ENCODE measurements at regions not wholly inside any gene's neighbourhood (a gene's known extent, or its start where the extent isn't known, plus 50 kb on each side); places are given as distances from the start of the nearest gene placed in this dataset.
A peak's percentile ranks its signal among the peaks of the same experiment; 100 is the strongest.
"Not testable (repeated sequence)": the region's sequence is repeated elsewhere in the genome, so short reads cannot be mapped to it uniquely, and the experiment has no call there.

DNA sequence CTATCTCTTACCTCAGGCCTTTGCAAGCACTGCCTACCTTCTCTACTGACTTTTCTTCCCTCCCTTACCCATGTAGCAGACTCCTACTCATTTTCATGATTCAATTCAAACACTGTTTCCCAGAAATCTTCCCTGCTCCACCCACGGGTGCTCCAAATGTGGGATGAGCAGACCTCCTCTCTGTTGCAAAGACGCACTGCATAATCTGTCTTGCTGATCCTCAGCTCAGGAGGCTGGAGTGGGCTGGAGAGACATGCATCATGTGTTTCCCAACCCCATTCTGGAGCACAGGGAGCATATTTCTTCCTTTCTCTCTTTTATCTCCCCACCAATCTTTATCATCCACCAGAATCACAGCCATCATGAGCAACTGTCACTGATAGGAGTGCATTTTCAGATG is 459.9 kb upstream of the NFIA start:
- Histone ChIP-seq H3K4me2 (no peak overlapping the region), H3K9me3 (replicated peaks in 1 of 11) (no peaks in the 10 kb centered on the region), H4K20me1 (no peaks in the 10 kb centered on the region), H3K4me1 (no peaks in the 10 kb centered on the region), H3K9ac (no peak overlapping the region), H3K27ac (no peak overlapping the region), H3K4me3 (no peak overlapping the region), H3K27me3 (no peaks in the 10 kb centered on the region), H3K36me3 (no peaks in the 10 kb centered on the region)
- no peak for TF ChIP-seq Cebpa-rat (IDR thresholded peaks at IDR 0.05)

DNA sequence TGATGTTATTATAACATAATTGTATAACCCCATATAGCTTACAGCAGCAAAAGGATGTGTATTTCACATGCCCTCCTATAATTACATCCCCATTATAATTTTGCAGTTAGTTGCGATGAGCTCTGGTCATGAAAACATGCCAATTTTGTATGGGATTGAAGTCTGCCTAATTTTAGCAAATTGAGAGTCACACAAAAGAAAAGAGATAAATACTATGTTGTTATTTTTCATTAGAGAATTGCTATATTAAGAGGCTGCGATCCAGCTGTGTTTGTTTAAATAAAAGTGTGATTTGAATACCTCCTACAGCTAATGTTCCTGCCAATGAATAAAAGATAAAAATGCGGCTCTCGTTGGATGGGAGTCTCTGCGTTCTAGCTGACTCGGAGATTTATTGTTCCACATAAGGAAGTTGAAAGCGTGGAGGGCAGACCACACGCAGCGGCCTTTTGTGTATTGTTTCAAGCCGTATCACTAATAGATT is 461.0 kb upstream of the NFIA start:
- H3K27ac ChIP-seq, result no peak overlapping the region
- no peaks in the 10 kb centered on the region for H3K4me1 ChIP-seq
- H3K9ac ChIP-seq, result no peak overlapping the region
- no peak overlapping the region for H3K4me3 ChIP-seq
- H3K27me3 ChIP-seq, result no peaks in the 10 kb centered on the region
- H4K20me1 ChIP-seq, result no peaks in the 10 kb centered on the region
- H3K36me3 ChIP-seq, result no peaks in the 10 kb centered on the region
- no peaks in the 10 kb centered on the region for H3K9me3 ChIP-seq (replicated peaks in 1 of 11)
- no peak for TF ChIP-seq Cebpa-rat (IDR thresholded peaks at IDR 0.05)
- H3K4me2 ChIP-seq, result no peak overlapping the region

DNA sequence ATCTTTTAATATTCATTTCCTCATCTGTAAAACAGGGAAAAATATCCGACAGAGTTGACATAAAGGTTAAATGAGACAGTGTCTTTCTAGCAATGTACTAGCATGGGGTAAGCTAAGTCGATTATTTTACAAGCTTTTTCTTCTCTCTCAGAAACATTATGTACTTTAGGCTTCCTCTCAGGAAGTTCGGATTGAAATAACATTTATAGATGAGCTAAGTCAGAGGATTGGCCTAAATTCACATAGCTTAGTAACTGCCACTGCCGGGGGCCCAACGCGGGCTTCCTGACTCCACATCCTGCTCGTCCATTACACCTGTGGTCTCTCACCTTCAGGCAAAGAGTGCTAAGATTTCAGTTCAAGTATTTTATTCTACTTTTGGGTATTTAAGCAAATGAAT is 462.3 kb upstream of the NFIA start:
- no peak overlapping the region for H3K4me3 ChIP-seq
- H3K36me3 ChIP-seq, result no peaks in the 10 kb centered on the region
- no peak overlapping the region for H3K9ac ChIP-seq
- no peaks in the 10 kb centered on the region for H3K9me3 ChIP-seq (replicated peaks in 1 of 11)
- H3K27me3 ChIP-seq, result no peaks in the 10 kb centered on the region
- H3K27ac ChIP-seq, result no peak overlapping the region
- H4K20me1 ChIP-seq, result no peaks in the 10 kb centered on the region
- no peak overlapping the region for H3K4me2 ChIP-seq
- no peaks in the 10 kb centered on the region for H3K4me1 ChIP-seq
- TF ChIP-seq Cebpa-rat (IDR thresholded peaks at IDR 0.05), result no peak

DNA sequence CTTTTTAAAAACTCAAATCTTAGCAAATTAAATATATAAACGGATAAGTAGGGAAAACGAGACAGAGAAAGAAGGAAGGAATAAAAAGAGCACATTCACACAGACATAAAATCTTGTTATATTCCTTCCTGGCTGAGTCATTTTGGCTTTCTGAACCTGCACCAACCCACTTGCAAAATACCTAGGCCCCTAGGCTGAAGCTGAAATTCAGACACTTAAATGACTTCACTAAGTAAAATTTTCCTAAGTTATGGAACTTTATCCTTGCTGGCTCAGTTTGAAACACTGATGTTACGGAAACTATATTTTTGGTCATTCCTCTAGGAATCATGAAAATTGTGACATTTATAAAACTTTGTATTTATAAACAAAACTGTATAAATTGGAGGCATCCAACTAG is 462.8 kb upstream of the NFIA start:
- Histone ChIP-seq H3K4me3 (no peak overlapping the region), H3K9ac (no peak overlapping the region), H3K4me2 (no peak overlapping the region), H4K20me1 (no peaks in the 10 kb centered on the region), H3K9me3 (replicated peaks in 1 of 11) (no peaks in the 10 kb centered on the region), H3K36me3 (no peaks in the 10 kb centered on the region), H3K27ac (no peak overlapping the region), H3K27me3 (no peaks in the 10 kb centered on the region), H3K4me1 (no peaks in the 10 kb centered on the region)
- no peak for TF ChIP-seq Cebpa-rat (IDR thresholded peaks at IDR 0.05)

DNA sequence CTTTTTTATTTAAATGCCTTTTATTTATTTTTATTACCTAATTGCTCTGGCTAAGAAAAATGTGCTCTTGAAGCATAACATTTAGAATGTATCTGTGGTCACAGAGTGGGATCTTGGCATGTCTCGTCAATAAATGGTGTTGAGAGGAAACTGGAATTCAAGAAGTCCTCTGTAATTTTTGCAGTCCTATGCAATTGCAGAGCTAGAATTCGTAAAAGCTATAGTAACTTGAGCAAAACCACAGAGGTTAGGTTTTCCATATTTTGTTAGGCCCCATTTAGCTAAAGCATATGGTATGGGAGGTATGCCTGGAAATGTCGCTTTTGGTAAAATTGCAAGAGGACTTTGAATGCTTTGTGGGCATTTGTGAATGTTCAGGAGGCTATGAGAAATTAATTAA is 466.7 kb upstream of the NFIA start:
- no peak overlapping the region for H3K4me3 ChIP-seq
- H3K27me3 ChIP-seq, result no peaks in the 10 kb centered on the region
- TF ChIP-seq Cebpa-rat (IDR thresholded peaks at IDR 0.05), result no peak
- no peak overlapping the region for H3K9ac ChIP-seq
- H3K4me2 ChIP-seq, result no peak overlapping the region
- no peaks in the 10 kb centered on the region for H4K20me1 ChIP-seq
- no peak overlapping the region for H3K27ac ChIP-seq
- no peaks in the 10 kb centered on the region for H3K9me3 ChIP-seq (replicated peaks in 1 of 11)
- H3K4me1 ChIP-seq, result no peaks in the 10 kb centered on the region
- no peaks in the 10 kb centered on the region for H3K36me3 ChIP-seq

DNA sequence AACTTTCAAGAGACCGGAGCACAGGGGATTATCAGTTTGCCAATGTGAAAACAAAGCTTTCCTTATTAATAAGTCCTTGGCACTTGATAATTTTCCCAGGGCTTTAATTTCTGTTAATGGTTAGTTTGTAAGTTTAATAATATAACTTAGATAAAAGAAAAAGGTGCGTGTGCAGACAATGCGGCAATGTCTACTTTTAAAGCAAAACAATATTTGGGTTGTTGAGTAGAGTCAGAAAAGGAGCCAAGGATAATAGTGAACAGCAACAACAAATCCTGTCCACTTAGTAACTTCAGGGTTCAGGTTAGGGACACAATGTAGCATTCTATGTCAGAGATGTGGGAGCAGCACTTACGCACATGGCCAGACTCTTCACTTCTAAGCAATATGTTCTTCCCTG is 469.6 kb upstream of the NFIA start:
- Histone ChIP-seq H3K27me3 (no peaks in the 10 kb centered on the region), H4K20me1 (no peaks in the 10 kb centered on the region), H3K4me2 (no peak overlapping the region), H3K9me3 (replicated peaks in 1 of 11) (no peaks in the 10 kb centered on the region), H3K36me3 (no peaks in the 10 kb centered on the region), H3K4me3 (no peak overlapping the region), H3K27ac (no peak overlapping the region), H3K4me1 (no peaks in the 10 kb centered on the region), H3K9ac (no peak overlapping the region)
- TF ChIP-seq Cebpa-rat (IDR thresholded peaks at IDR 0.05), result no peak

DNA sequence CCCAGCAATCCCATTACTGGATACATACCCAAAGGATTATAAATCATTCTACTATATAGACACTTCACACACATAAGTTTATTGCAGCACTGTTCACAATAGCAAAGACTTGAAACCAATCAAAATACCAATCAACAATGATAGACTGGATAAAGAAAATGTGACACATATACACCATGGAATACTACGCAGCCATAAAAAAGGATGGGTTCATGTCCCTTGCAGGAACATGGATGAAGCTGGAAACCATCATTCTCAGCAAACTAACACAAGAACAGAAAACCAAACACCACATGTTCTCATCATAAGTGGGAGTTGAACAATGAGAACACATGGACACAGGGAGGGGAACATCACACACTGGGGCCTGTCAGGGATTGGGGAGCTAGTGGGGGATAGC is 475.4 kb upstream of the NFIA start:
- H3K27ac ChIP-seq; H4K20me1 ChIP-seq; H3K4me3 ChIP-seq; H3K4me1 ChIP-seq; H3K9ac ChIP-seq; H3K27me3 ChIP-seq; H3K9me3 ChIP-seq (replicated peaks in 1 of 11); H3K36me3 ChIP-seq; H3K4me2 ChIP-seq: not testable (repeated sequence)

DNA sequence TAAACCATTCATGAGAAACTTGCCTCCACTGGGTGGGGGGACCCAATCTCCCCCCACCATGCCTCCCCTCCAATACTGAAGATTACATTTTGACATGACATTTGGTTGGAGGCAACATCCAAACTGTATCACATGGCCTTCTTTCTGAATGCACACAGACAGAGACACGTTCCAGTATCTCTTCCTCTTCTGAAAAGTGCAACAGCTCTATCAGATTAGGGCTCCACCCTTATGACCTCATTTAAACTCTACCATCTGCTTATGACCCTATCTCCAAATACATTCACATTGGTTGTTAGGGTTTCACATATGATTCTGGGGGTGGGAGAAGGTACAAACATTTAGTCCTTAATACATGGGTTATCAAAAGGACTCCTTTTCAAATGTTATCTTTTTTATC is 481.8 kb upstream of the NFIA start:
- H3K27me3 ChIP-seq, result no peaks in the 10 kb centered on the region
- peak overlapping the region in 1 of 11 experiments; percentile 38; a peak in 1 of 22 replicates for H3K4me2 ChIP-seq
- peaks cover 0 to 8% (median 0%) of the 10 kb centered on the region in 11 experiments; a peak in 4 of 22 replicates for H3K9me3 ChIP-seq (replicated peaks in 1 of 11)
- H3K4me3 ChIP-seq, result no peak overlapping the region
- TF ChIP-seq Cebpa-rat (IDR thresholded peaks at IDR 0.05), result no peak
- H3K4me1 ChIP-seq, result peaks cover 0 to 6% (median 0%) of the 10 kb centered on the region in 10 experiments; a peak in 2 of 20 replicates
- no peaks in the 10 kb centered on the region for H4K20me1 ChIP-seq
- no peak overlapping the region for H3K9ac ChIP-seq
- H3K27ac ChIP-seq, result no peak overlapping the region
- no peaks in the 10 kb centered on the region for H3K36me3 ChIP-seq

DNA sequence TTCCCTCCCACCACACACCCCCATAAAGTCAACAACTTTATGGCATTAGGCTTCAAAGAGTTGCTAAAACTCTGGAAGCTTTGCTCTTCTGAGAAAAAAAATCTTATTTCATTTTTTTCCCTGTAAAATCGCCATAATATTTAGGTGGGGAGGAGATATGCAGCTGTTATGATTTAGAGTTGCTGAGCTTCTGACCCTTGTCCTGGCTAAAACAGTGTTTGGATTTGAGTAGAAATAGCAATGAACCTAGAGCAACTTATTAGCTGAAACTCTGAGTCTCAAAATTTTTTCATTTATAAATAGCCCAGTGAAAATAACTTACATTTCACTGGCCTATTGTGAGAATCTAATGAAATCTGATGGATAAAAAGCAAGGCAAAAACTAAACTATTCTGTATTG is 482.8 kb upstream of the NFIA start:
- Histone ChIP-seq H3K9me3 (replicated peaks in 1 of 11) (peaks cover 0 to 8% (median 0%) of the 10 kb centered on the region in 11 experiments; a peak in 4 of 22 replicates), H3K9ac (no peak overlapping the region)
- TF ChIP-seq Cebpa-rat (IDR thresholded peaks at IDR 0.05), result no peak

DNA sequence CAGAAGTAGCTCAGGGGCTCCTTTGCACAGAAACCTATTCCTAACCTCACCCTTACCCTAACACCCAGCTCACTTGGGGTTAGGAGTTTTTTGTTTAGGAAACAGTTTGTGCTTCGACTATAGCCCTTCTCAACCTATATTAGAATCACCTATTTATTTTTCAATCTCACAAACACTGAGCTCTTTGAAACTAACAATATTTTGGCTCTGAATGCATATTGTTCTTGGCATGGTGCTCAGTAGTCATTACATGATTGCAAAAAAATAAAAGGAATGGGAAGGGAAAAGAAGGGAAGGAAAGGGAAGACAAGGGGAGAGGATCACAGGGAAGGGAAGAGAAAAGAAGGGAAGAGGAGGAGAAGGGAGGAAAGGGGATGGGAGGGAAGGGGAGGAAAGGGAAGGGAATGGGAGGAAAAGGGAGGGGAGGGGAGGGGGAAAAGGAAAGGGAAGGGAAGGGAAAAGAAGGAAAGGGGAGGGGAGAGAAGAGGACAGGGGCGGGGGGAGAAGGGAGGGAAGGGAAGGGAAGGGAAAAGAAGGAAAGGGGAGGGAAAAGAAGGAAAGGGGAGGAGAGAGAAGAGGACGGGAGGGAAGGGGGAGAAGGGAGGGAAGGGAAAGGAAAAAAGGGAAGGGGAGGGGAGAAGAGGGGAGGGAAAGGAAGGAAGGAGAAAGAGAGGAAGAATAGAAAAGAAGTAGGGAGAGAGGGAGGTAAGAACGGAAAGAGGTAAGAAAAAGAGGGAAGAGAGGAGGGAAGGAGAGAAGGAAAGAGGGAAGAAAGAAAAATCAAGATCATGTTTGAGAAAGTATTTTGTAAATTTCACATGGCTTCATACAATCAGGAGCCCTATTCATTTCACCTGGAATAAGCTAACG is 484.1 kb upstream of the NFIA start:
- TF ChIP-seq Cebpa-rat (IDR thresholded peaks at IDR 0.05), result no peak
- Histone ChIP-seq H3K27me3 (no peaks in the 10 kb centered on the region), H3K9me3 (replicated peaks in 1 of 11) (peaks cover 0 to 8% (median 0%) of the 10 kb centered on the region in 11 experiments; a peak in 4 of 22 replicates), H3K4me2 (no peak overlapping the region), H3K4me1 (peaks cover 0 to 6% (median 0%) of the 10 kb centered on the region in 10 experiments; a peak in 2 of 20 replicates), H3K9ac (no peak overlapping the region), H3K27ac (no peak overlapping the region), H3K36me3 (no peaks in the 10 kb centered on the region), H3K4me3 (no peak overlapping the region), H4K20me1 (no peaks in the 10 kb centered on the region)

More for the DNA sequence above, 482.8 kb upstream of the NFIA start:
- H3K4me2 ChIP-seq, result no peak overlapping the region
- no peaks in the 10 kb centered on the region for H4K20me1 ChIP-seq
- peaks cover 0 to 6% (median 0%) of the 10 kb centered on the region in 10 experiments; a peak in 2 of 20 replicates for H3K4me1 ChIP-seq
- no peak overlapping the region for H3K4me3 ChIP-seq
- no peak overlapping the region for H3K27ac ChIP-seq
- no peaks in the 10 kb centered on the region for H3K27me3 ChIP-seq
- no peaks in the 10 kb centered on the region for H3K36me3 ChIP-seq
